ENCODE measurements at regions not wholly inside any gene's neighbourhood (a gene's known extent, or its start where the extent isn't known, plus 50 kb on each side); places are given as distances from the start of the nearest gene placed in this dataset.

DNA sequence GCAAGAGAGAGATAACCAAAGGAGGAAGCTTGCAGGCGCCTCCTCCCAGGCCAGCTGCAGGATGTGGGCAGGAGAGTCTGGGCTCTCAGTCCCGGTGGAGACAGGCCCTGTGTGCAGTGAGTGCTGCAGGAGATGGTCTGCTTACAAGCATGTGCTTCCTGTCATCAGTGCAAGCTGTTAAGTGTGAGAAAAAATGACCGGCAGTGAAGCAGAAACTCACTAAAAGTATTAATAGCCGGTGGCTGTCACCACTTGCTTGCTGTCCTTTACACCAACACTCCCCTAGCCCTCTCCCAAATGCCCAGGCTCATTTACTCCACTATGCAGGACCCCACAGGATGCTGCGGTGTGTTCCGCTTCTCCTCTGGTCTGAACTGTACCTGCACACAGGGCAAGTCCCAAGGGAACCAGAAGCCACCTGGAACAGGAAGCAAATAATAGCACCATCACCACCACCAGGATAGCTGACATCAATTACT, 435.6 kb upstream of the HS6ST1 start:
- TF ChIP-seq POLR2AphosphoS5 (IDR thresholded peaks at IDR 0.05), result no peak
- TF ChIP-seq, protein P1, sequence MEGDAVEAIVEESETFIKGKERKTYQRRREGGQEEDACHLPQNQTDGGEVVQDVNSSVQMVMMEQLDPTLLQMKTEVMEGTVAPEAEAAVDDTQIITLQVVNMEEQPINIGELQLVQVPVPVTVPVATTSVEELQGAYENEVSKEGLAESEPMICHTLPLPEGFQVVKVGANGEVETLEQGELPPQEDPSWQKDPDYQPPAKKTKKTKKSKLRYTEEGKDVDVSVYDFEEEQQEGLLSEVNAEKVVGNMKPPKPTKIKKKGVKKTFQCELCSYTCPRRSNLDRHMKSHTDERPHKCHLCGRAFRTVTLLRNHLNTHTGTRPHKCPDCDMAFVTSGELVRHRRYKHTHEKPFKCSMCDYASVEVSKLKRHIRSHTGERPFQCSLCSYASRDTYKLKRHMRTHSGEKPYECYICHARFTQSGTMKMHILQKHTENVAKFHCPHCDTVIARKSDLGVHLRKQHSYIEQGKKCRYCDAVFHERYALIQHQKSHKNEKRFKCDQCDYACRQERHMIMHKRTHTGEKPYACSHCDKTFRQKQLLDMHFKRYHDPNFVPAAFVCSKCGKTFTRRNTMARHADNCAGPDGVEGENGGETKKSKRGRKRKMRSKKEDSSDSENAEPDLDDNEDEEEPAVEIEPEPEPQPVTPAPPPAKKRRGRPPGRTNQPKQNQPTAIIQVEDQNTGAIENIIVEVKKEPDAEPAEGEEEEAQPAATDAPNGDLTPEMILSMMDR (IDR thresholded peaks at IDR 0.05), result no peak
- no peak for TF ChIP-seq EP300 (IDR thresholded peaks at IDR 0.05)
- no peak for TF ChIP-seq POLR2A (IDR thresholded peaks at IDR 0.05)

All from gastroesophageal sphincter (tissue), 3 donors.